ENCODE measurements at regions not wholly inside any gene's neighbourhood (a gene's known extent, or its start where the extent isn't known, plus 50 kb on each side); places are given as distances from the start of the nearest gene placed in this dataset.

DNA sequence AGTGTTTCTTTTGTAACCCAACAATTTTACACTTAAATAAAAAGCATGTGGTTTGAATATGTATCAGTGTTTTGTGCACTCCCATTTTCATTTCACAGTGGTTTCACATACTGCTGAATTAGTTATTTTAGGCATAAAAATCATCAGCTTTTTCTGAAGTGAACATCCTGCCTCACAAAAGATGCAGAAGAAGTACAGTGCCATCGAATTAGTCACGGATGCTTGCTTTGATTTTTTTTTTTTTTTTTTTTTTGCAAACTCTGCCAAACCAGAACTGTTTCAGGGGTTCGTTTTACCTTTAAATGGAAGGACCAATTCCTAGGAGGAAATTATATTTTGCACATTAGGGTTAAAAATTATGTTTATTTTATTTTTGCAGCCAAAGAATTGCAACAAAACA, 158.6 kb downstream of the RPS12 start:
- DNase-seq (ENCODE audit: low read depth in 3 of 3, low spot score in 1 of 3) = no peak

DNA sequence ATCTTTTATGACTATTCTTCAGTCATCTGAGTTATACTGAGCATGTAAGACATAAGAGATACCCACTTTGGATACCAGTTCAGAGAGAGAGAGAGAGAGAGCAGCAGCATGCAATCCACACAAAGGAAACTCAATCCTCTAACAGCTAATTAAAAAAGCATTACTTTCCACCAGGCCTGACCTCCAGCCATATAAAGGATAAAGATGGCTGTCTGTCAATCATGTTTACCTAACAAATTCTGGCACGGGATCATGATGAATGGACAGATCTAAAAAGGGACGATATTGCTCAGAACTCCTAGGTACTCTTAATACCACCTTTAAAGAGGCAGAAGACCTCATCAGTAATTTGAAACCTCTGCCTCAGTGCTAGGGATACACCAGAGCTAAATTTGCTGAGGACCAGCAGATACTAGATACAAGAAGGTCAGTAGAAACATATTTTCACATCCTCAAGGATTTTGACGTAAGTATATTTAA, 159.2 kb downstream of the RPS12 start:
- DNase-seq (ENCODE audit: low read depth in 3 of 3, low spot score in 1 of 3) = no peak

DNA sequence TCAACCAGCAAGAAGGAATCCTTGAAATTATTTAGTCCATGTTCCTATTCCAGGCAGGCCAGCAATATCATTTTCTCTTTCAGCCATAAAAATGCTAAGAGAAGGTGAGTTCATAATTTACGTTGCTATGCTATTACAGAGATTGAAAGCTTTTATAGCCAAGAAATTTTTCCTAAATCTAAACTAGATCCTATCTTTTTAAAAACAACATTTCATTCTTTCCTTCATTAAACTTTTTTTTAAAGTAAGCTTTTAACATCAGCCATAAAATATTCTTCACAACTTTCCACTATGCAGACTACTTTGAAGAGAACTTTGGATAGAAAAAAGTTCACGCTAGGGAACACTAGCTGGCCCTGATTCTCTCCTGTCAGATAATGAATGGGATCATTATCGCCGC, 159.8 kb downstream of the RPS12 start:
- DNase-seq (ENCODE audit: low read depth in 3 of 3, low spot score in 1 of 3) = no peak

DNA sequence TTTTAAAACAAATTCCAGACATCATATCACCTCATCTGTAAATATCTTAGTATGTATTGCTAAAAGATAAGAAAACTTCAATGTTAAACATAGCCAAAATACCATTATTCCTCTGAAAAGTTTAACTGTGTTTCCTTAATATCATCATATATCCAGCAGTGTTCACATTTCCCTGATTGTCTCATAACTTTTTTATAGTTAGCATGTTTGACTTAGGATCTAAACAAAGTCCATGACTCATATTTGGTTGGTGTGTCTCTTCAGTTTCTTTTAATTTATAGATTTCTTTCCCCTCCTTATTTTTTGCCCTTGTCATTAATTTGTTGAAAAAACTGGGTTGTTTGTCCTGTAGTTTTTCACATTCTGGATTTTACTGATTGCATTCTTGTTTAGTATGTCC, 163.0 kb downstream of the RPS12 start:
- DNase-seq (ENCODE audit: low read depth in 3 of 3, low spot score in 1 of 3) = no peak

DNA sequence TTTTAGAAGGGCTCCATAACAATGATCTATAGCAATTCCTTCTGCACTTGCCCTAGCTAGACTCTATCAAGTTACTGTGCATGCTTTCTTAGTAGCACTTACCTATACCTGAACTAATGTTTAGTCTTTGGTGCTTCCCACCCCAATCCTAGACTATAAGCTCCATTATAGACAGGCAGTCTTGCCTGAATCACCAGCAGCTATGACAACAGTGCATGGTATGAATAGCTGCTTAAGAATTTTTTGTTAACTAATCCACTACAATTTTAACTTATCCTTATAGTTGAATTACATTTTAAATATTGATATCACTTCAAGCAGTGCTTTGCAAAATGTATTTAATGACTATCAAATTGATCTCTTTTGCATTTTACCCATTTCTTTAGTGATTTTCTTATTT, 164.3 kb downstream of the RPS12 start:
- no peak for DNase-seq (ENCODE audit: low read depth in 3 of 3, low spot score in 1 of 3)

DNA sequence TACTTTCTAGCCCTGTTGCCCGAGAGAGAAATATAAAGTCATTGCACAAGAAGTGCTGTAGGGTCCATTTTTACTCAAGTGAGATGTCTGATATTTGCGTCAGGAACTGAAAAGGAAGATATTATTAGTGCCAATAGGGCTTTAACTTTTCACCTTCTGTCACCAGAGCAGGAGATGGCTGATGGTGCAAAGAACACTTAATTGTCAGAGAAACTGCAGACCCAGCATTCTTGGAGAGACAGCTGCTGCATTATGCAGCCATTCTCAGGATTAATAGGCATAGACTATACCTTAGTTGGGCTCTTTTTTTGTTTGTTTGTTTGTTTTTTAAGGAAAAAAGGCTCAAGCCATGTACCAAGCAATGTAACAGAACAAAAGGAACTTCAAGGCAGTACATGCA, 179.4 kb downstream of the RPS12 start:
- no peak for DNase-seq (ENCODE audit: low read depth in 3 of 3, low spot score in 1 of 3)

DNA sequence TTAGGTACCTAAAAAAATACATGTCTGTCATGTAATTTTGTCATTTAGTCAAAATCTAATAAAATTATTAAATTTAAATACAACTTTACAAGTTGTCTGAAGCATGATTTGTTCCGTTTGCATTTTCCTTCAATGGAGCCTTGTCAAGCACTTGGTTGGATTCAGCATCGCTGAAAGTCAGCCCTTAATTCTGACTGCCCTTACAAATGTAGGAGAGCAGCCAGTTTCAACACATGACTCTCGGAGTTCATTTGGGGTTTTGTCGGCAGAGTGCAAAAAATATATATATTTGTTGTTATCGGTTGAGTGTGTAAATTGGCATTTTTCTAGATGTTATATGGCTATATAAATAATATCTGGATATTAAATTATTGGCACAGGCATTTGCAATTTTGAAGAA, 180.6 kb downstream of the RPS12 start:
- no peak for DNase-seq (ENCODE audit: low read depth in 3 of 3, low spot score in 1 of 3)

DNA sequence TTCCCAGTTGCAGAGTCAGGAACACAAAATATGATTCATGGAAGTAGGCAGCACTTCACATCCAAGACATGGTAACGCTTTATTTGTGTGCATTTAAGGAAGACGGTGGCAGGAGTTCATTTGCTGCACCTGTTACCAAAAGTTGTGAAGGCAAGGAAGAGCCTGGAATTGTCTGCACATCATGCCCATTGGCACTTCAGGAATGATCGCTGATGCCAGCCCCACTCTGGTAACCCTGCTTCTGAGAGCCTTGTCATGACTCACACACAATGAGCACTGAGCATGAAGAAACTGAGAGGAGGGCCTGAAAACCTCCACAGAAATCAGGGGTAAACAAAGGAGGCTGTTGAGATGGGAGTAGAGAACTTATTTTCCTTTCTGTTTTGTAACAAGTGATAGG, 181.1 kb downstream of the RPS12 start:
- DNase-seq (ENCODE audit: low read depth in 3 of 3, low spot score in 1 of 3) = no peak

DNA sequence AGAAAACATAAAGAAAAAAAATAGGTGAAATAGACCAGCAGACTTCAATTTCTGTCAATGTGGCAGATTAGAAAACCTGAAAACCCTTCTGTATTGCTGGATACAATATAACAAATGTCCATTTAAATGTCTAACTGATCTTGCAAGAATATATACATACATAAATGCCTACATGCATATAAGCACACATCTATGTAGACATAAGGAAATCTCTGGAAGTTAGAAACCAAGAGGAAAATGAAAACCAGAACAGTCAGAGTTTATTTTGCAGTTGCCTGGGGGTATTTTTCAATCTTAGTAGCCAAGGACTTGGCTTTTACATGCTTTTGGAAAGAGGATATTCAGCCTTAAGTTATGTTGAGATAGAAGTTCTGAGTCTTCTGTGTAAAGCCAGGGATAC, 184.0 kb downstream of the RPS12 start:
- no peak for DNase-seq (ENCODE audit: low read depth in 3 of 3, low spot score in 1 of 3)

DNA sequence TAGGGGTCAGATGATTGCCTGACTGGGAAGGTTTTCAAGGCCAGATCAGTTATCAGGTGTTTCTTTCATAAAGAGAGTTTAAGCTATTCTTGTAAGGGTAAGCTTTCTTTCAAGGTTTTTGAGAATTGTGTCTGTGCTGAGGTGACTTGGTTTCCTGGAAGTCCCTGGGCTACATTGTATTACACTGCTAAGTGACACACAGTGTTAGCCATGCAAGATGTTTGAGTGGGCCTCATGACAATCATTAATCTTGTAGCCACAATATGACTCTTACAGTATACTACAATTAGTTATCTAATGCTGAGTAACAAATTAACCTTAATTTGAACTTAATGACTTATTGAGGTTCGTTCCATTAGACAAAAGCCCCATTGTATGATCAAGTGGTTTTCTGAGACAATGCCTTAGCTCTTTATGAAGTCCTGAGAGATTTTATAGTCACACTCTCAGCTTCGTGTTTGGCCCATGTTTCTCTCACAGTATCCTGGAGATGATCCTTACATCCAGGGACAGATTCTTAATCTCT, 186.7 kb downstream of the RPS12 start:
- no peak for DNase-seq (ENCODE audit: low read depth in 3 of 3, low spot score in 1 of 3)

DNA sequence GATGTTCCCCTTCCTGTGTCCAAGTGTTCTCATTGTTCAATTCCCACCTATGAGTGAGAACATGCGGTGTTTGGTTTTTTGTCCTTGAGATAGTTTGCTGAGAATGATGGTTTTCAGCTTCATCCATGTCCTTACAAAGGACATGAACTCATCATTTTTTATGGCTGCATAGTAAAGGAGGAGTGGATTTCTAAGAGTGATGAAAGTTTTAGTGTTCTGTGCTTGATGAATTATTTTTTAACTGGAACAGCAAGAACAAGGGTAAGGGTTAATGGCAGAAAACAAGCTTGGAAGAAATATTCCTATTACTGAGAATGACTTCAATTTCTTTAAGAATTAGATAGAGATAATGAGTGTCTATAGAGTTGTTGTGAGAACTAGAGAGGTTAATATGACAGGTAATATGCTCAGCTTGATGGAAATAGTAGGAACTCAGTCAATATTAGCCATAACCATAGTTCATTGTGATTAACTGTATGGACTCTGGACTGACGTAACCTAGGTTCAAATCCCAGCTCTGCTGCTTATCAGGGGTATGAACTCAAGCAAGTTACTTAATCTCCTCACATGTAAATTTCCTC, 190.0 kb downstream of the RPS12 start:
- DNase-seq (ENCODE audit: low read depth in 3 of 3, low spot score in 1 of 3) = no peak

DNA sequence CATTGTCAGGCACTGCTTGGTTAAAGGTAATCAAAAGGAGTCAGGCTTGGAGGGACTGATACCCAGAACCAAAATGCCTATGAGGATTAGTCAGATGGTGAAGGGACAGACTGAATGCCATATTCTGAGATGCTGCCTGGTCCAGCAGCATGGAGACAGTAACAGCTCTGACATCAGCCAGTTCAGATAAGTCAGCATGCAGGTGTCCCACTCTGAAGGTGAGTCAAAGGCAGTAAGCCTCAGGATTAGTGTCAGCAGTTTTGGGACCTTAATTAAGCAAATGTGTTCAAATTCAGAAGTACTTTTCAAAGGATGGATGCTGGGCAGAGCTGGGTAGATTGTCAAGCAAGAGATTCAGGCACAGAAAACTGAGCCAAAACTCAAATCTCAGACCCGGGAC, 198.4 kb downstream of the RPS12 start:
- no peak for DNase-seq (ENCODE audit: low read depth in 3 of 3, low spot score in 1 of 3)

DNA sequence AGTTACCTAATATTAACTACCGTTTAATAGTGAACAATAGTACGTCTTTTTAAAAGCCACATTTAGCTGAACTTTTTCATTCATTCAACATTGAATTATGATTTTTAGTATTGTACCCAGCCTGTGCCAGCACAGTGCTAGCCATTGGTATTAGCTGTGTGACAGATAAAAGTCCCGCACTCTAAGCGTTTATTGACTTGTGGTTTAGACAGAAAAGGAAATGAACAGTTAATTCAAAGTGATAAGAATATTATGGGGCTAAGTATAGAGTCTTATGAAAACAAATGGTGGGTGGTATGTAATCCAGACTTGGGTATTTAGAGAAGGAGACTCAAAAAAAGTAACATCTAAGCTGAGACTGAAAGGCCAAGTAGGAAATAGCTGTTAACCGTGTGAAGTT, 202.3 kb downstream of the RPS12 start:
- DNase-seq (ENCODE audit: low read depth in 3 of 3, low spot score in 1 of 3) = no peak

DNA sequence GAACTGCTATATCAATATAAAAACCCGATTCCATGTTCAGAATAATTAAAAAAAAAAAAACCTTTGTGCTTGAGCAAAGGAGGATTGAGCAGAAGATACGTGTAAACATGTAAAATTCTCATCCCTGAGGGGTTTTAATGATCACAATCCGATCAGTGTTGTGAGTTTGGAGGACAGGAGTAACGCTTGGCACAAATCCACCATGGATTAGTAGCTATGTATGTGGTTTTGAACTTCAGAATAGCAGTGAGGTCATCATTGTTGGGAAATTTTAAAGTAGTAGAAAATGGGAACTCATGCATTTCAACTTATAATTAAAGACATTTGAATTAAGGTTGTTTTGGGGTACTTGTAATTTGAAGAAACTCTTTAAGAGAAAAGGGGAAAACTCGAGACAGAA, 203.2 kb downstream of the RPS12 start:
- no peak for DNase-seq (ENCODE audit: low read depth in 3 of 3, low spot score in 1 of 3)

DNA sequence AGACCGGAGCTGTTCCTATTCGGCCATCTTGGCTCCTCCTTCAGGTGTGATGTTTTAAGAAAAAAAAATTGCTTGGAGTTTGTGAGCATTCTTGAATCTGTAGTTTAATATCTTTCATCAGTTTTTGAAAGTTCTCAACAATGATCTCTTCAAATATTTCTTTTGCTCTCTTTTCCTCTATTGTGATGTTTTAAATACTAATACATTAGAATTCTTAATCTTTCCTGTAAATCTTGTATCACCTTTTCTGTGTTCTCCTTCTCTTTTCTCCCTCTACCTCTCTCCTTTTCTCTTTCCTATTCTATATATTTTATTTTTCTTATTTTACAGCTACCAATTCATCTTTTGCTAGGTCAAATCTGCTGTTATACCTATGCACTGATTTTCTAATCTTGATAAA, 212.3 kb downstream of the RPS12 start:
- no peak for DNase-seq (ENCODE audit: low read depth in 3 of 3, low spot score in 1 of 3)

DNA sequence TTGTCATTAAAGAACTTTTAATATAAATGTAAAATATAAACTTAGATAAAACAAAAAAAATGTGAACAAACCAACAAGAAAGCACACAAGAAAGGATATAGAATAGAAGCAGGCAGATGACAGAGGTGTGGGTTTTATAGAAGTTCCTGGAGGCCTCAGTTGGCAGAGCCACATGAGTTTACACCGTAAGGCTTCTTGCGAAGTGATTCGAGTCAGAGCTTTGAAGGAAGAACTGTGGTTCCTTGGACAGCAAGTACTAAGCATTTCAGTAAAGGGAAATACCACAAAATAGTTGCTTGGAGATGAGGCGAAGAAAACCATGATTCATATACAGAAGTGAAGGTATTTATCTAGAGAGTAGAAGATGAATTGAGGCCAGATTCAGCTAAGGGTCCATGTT, 207.9 kb upstream of the EYA4 start:
- no peak for DNase-seq (ENCODE audit: low read depth in 3 of 3, low spot score in 1 of 3)

DNA sequence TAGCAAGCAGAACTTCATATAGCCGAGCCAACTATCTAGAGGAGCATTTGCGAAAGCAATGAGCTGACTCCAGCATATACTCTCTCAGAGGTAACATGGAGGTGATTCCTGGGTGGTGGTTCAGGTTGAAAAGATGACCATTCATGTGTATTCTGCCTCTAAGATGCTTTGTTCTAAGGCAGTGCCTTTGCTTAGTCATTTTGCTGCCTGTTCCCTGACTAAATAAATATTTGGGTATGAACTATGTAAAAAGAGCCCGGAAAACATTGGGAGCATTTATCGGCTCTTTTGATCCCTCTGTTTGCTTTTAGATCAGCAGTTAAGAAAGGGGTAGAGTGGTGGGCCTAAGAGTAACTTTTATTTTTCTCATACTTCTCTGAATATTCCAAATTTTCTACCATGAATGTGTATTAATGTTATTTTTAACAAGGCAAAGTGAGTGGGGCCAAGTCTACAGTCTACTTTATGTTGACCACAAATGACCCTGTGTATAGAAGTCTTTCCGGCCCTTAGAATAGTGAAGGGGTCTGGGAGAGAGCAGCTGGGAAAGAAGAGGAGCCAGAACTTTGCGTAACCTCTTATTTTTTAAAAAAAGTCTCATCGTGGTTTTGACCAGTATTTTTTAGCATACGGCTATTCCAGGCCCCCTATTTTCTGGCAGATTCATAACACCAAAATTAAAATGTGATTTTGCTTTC, 206.5 kb upstream of the EYA4 start:
- no peak for DNase-seq (ENCODE audit: low read depth in 3 of 3, low spot score in 1 of 3)

DNA sequence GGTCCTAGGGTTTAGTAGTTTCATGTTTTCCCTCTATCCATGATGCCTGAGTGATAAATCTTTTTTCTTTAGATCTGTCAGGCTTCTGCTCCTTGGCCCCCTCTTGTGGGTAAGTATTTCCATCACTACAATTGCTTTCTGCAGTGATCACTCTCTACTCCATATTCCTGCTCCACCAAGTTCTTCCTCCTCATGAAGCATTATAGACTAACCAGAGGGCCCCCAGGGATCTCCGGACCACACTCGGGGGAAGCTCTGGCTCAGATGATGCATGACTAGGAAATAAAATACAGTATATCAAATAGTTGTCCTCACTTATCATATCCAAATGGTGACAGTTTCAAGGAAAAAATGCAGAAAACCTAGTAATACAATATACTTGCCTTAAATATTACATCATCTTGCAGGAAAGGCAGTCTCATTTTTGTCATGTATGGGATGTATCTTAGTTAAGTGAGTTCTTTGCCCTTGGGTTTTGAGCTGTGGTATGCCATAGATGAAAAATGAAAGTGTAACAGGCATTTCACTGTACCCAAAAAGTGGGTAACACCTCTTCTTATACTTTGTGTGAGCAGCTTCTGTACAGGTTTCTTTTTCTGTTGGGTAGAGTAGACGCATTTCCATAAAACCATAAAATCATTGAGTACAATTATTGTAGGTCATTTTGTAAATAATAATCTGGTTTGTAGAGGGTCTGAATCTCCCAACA, 200.9 kb upstream of the EYA4 start:
- DNase-seq (ENCODE audit: low read depth in 3 of 3, low spot score in 1 of 3) = no peak

DNA sequence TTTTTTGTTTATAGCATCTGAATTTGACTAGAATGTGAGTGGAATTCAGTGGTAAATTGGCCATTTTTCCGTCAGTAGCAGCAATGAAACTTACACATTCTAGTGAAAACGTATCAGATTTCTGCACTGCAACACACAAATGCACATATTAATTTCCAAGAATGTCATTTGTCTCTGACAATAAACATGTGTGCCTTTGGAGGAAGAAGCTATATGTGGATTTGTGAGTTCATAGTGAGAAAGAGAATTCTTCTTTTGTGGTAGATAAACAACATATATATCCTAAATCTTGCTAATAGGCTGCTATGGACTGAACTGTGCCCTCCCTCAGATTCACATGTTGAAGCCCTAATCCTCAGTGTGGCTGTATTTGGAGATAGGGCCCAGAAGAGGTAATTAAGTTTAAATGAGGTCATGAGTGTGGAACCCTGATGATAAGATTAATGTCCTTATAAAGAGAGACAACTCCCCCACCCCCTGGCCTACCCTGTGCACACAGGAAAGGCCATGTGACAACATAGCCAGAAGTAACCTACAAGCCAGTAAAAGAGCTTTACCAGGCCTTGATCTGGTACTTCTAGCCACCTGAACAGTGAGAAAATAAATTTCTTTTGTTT, 200.2 kb upstream of the EYA4 start:
- DNase-seq (ENCODE audit: low read depth in 3 of 3, low spot score in 1 of 3) = no peak

DNA sequence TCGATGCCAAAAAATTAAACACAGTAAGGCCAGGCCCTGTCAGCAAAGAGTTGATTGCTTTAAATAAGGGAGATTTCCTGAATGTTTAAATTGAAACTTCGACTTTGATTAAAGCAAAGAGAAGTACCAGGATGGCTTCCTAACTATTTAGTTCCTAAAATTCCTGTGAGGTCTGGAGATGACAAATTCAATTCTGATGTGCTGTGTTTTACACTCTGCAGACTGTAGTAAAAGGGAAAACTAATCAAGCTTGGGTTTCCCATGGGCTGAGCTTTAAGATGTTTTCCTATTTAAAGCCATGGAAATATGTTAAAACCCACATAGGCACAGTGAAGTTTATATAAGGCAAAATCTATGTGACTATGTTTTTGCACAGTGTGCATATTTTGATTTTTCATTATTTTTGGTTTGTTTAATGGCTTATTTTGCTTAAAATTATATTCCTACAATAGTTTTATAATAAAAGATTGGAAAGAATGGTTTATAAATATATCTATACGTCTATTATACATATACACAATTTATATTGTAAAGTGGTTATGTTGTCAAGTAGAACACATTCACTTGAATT, 198.5 kb upstream of the EYA4 start:
- DNase-seq (ENCODE audit: low read depth in 3 of 3, low spot score in 1 of 3) = no peak

DNA sequence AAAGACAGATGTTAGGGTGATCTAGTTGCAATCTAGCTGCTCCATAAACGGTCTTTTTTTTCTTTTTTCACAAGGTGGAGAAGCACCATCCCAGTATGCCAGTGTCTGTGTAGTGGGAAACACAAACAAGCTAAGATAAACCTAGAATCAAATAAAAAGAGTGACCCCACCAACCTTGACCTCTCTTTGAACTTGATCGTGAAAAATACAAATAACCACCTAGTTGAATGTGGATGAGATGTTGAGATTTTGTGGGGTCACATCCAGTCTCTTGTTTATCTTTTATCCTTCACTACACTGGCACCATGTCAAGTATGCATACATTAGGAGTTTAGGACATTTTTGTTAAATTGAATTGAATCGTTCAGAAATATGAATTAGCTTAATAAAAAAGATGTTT, 194.6 kb upstream of the EYA4 start:
- DNase-seq (ENCODE audit: low read depth in 3 of 3, low spot score in 1 of 3) = no peak
